ENCODE measurements at regions not wholly inside any gene's neighbourhood (a gene's known extent, or its start where the extent isn't known, plus 50 kb on each side); places are given as distances from the start of the nearest gene placed in this dataset.

DNA sequence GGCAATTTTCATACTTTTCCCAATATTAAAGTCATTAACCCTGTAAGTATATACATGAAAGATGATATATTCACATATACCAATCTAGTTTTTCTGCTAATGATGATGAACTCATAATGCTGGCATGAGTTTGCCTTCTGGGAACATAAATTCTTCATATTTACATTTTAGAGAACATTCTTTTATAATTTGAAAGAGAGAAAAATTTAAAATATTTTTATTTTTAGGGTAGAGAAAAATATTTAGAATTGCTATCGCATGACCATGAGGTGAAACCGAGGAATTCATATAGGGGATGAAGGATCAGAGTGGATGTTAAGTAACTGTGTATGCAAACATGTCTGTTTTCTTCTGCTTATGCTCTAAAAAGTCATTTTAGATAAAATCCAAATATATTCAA lies 825.3 kb upstream of the FLRT2 start:
- Histone ChIP-seq H3K36me3 (ENCODE audit: control insufficient read depth, insufficient read depth, low read length) (no peaks in the 10 kb centered on the region), H3K9me3 (no peaks in the 10 kb centered on the region), H3K4me3 (ENCODE audit: low read depth, low read length) (no peak overlapping the region), H3K27me3 (replicated peaks; ENCODE audit: control insufficient read depth, insufficient read depth, low read length) (no peaks in the 10 kb centered on the region), H3K4me1 (no peaks in the 10 kb centered on the region)
- H3K4me1 Mint-ChIP-seq (ENCODE audit: low read depth, unreplicated experiment), result no peaks in the 10 kb centered on the region
- H3K27ac Mint-ChIP-seq (ENCODE audit: unreplicated experiment), result no peak overlapping the region
- ChIA-PET POLR2A (no interaction called here), CTCF (no interaction called here)
- no TSS peak for BruUV-seq (replicated peaks)
- H3K27me3 Mint-ChIP-seq (ENCODE audit: insufficient read depth, unreplicated experiment), result peaks cover 3% of the 10 kb centered on the region
- TF ChIP-seq, protein P1, sequence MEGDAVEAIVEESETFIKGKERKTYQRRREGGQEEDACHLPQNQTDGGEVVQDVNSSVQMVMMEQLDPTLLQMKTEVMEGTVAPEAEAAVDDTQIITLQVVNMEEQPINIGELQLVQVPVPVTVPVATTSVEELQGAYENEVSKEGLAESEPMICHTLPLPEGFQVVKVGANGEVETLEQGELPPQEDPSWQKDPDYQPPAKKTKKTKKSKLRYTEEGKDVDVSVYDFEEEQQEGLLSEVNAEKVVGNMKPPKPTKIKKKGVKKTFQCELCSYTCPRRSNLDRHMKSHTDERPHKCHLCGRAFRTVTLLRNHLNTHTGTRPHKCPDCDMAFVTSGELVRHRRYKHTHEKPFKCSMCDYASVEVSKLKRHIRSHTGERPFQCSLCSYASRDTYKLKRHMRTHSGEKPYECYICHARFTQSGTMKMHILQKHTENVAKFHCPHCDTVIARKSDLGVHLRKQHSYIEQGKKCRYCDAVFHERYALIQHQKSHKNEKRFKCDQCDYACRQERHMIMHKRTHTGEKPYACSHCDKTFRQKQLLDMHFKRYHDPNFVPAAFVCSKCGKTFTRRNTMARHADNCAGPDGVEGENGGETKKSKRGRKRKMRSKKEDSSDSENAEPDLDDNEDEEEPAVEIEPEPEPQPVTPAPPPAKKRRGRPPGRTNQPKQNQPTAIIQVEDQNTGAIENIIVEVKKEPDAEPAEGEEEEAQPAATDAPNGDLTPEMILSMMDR (IDR thresholded peaks at IDR 0.05; ENCODE audit: insufficient read depth in 1 of 2, low read depth in 1 of 2, low read length in 1 of 2, severe bottlenecking in 1 of 2, unreplicated experiment in 1 of 2), result no peak
- intact Hi-C loops (cut with micrococcal nuclease; ENCODE audit: unreplicated experiment), result no loop called here
- H3K4me3 Mint-ChIP-seq (ENCODE audit: unreplicated experiment), result no peak overlapping the region
- no peak for DNase-seq
- H3K9me3 Mint-ChIP-seq (ENCODE audit: unreplicated experiment), result no peaks in the 10 kb centered on the region
- H3K36me3 Mint-ChIP-seq (ENCODE audit: insufficient read depth, unreplicated experiment), result no peaks in the 10 kb centered on the region

DNA sequence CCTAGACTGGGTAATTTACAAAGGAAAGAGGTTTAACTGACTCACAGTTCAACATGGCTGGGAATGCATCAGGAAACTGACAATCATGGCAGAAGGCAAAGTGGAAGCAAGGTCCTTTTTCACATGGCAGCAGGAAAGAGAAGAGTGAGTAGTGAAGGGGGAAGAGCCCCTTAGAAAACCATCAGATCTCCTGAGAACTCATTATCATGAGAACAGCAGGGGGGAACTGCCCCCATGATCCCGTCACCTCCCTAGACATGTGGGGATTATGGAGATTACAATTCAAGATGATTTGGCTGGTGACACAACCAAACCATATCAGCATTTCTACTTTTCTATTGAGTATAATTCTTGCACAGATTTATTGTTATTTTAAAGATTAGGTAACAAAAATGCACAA lies 822.1 kb upstream of the FLRT2 start:
- Histone ChIP-seq H3K36me3 (ENCODE audit: control insufficient read depth, insufficient read depth, low read length) (no peaks in the 10 kb centered on the region), H3K4me3 (ENCODE audit: low read depth, low read length) (no peak overlapping the region), H3K4me1 (no peaks in the 10 kb centered on the region), H3K27me3 (replicated peaks; ENCODE audit: control insufficient read depth, insufficient read depth, low read length) (no peaks in the 10 kb centered on the region), H3K9me3 (no peaks in the 10 kb centered on the region)
- no peak for DNase-seq
- no peaks in the 10 kb centered on the region for H3K4me1 Mint-ChIP-seq (ENCODE audit: low read depth, unreplicated experiment)
- CTCF ChIA-PET, result no interaction called here
- POLR2A ChIA-PET, result no interaction called here
- intact Hi-C loops (cut with micrococcal nuclease; ENCODE audit: unreplicated experiment), result no loop called here
- H3K9me3 Mint-ChIP-seq (ENCODE audit: unreplicated experiment), result no peaks in the 10 kb centered on the region
- peaks cover 3% of the 10 kb centered on the region for H3K27me3 Mint-ChIP-seq (ENCODE audit: insufficient read depth, unreplicated experiment)
- H3K4me3 Mint-ChIP-seq (ENCODE audit: unreplicated experiment), result no peak overlapping the region
- H3K36me3 Mint-ChIP-seq (ENCODE audit: insufficient read depth, unreplicated experiment), result no peaks in the 10 kb centered on the region
- BruUV-seq (replicated peaks), result no TSS peak
- H3K27ac Mint-ChIP-seq (ENCODE audit: unreplicated experiment), result no peak overlapping the region
- TF ChIP-seq, protein P1 (IDR thresholded peaks at IDR 0.05; ENCODE audit: insufficient read depth in 1 of 2, low read depth in 1 of 2, low read length in 1 of 2, severe bottlenecking in 1 of 2, unreplicated experiment in 1 of 2), result no peak

DNA sequence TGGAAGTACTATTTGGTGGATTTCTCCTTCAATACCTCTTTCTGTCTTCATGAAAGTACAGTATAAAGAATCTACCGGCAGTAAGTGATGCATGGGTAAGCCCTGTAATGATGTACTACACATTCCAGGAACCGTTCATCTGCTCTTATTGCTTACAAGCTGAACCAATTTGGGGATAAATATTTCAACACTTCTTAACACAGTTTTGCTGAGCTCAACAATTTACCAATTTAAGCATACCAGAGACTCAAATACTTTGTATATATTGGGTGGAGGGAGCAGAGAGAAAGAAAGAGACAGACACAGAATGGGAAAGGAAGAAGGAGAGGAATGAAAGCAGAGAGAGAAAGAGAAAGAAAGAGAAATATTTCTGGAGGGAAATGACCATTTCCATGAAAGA lies 821.1 kb upstream of the FLRT2 start:
- Histone ChIP-seq H3K27me3 (replicated peaks; ENCODE audit: control insufficient read depth, insufficient read depth, low read length) (no peaks in the 10 kb centered on the region), H3K4me1 (no peaks in the 10 kb centered on the region), H3K4me3 (ENCODE audit: low read depth, low read length) (no peak overlapping the region), H3K36me3 (ENCODE audit: control insufficient read depth, insufficient read depth, low read length) (no peaks in the 10 kb centered on the region), H3K9me3 (no peaks in the 10 kb centered on the region)
- no peak overlapping the region for H3K4me3 Mint-ChIP-seq (ENCODE audit: unreplicated experiment)
- ChIA-PET POLR2A (no interaction called here), CTCF (no interaction called here)
- no peaks in the 10 kb centered on the region for H3K4me1 Mint-ChIP-seq (ENCODE audit: low read depth, unreplicated experiment)
- DNase-seq, result no peak
- intact Hi-C loops (cut with micrococcal nuclease; ENCODE audit: unreplicated experiment), result no loop called here
- TF ChIP-seq, protein P1 (IDR thresholded peaks at IDR 0.05; ENCODE audit: insufficient read depth in 1 of 2, low read depth in 1 of 2, low read length in 1 of 2, severe bottlenecking in 1 of 2, unreplicated experiment in 1 of 2), result no peak
- peaks cover 3% of the 10 kb centered on the region for H3K27me3 Mint-ChIP-seq (ENCODE audit: insufficient read depth, unreplicated experiment)
- H3K9me3 Mint-ChIP-seq (ENCODE audit: unreplicated experiment), result no peaks in the 10 kb centered on the region
- H3K27ac Mint-ChIP-seq (ENCODE audit: unreplicated experiment), result no peak overlapping the region
- BruUV-seq (replicated peaks), result no TSS peak
- H3K36me3 Mint-ChIP-seq (ENCODE audit: insufficient read depth, unreplicated experiment), result no peaks in the 10 kb centered on the region

Measured in Caco-2 (cell line).